Islet of Langerhans (tissue), 1 donor: ENCODE measurements at regions not wholly inside any gene's neighbourhood (a gene's known extent, or its start where the extent isn't known, plus 50 kb on each side); places are given as distances from the start of the nearest gene placed in this dataset.

Experiments
- FAIRE-seq: peaks from one replicate; lab custom pipeline; 2011; peaks lifted over from hg19 to GRCh38; lab: Jason Lieb, UNC

DNA sequence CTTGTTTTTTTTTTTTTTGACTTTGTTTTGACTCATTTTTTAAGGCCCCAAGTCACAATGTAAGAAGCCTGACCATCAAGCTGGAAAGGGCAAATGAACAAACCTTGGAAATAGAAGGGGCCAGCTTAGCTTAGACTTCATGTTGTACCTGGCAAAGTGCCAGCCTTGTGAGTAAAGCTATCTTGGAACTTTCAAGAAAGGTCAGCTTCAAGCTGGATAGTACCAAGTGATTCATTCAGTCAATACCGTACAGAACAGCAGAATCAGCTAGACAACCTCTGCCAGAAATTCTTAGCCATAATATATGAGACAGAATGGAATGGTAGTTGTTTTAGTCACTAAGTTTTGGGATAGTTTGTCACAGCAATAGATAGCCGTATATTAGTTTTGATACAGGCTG lies 1492.2 kb upstream of the TENM3 start:
- no peak for FAIRE-seq

DNA sequence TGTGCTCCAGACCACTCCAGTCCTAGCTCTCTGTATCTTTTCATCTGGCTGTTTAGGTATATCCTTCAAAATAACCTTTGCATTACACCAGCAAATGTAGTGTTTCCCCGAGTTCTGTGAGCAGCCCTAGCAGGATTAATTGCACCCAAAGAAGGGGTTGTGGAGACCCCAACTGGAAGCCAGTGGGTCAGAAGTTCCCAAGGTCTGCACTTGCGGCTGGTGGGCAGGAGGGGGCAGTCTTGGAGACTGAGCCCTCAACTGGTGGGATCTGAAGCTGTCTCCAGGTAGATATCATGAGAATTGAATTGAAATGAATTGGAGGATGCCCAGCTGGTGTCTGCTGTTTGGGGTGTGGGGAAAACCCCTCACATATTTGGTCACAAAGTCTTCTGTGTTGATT lies 1485.3 kb upstream of the TENM3 start:
- no peak for FAIRE-seq

DNA sequence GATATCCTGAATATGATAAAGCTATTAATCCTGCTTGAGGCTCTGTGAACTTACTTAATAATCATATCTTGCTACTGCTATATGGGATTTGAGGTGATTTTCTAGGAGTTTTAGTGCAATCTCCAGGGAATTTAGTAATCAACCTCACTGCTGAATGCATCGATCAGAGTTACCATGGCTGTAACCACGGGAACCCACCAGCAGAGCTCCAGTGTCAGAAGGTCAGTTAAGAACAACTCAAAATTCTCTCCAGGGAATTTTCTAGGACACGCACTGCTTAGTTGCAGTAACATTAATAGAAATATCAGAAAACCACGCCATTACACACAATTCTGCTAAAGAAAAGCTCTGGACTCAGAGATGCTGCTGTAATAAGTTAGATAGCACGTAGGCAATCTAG lies 1477.2 kb upstream of the TENM3 start:
- no peak for FAIRE-seq

DNA sequence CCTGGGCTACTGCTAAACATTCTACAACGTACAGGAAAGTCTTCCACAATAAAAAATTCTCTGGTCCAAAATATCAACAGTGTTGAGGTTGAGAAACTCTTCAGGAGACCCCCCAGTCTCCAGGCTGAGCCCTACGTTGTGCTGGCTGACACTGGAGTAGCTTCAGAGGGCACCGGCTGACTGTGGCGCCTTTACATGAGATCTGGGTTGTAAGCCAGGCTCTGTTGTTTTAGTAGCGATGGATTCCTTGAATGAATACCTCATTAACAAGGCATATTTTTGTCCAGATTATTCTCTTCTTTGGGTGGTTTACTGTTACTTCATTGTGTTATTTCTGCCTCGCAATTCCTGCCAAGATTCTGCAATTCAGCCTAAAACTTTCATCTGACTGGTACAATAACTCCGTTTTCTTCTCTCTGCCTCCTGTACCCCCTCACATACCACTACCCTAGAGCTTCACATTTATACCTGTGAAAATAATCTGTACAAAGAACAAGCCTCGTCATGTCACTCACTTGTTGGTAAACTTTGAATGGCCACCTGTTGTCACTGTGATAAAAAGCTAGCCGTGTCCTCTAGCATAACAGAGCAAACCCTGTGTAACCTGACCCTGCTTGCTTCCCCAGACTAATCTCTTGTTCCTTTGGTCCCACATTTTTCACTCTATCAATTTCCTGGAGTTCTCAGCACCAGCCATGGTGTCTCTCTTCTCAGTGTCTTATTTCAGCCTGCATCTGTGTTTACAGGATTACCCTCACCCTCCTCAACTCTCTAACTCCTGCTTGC lies 1476.1 kb upstream of the TENM3 start:
- no peak for FAIRE-seq

DNA sequence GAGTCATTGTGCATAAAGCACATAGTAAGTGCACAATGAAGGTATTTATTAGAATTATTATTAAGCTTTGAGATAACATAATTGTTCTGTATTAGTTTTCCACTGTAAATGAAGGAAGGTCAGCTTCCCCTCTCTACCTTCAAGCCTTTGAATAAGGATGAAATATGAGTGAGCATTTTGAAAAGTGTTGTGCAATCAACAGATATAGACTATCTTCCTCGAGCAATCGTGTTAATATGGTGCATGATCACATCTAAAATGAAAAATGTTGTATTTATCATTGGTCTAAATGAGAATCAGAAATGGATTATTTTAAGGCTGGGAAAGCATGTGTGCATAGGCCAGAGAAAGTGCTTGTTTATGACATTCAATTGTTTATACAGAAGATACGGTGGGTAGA lies 1474.6 kb upstream of the TENM3 start:
- no peak for FAIRE-seq

DNA sequence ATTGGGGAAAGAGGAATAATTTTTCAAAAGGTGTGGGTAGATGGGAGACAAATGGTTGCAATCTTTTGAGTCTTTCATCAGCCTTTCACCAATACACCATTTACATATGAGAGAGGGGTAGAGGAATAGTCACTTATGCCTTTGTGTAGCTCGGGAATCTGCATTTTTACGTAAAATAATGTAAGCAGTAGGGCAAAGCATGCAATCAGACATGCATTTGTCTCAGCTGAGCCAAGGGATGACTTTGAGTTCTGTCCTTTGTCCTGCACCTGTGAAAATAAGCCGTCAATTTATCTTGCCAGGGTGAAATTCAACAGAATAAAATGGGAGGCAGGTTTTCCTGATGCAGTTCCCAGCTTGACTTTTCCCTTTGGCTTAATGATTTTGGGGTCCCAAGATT lies 1473.4 kb upstream of the TENM3 start:
- FAIRE-seq, result no peak

DNA sequence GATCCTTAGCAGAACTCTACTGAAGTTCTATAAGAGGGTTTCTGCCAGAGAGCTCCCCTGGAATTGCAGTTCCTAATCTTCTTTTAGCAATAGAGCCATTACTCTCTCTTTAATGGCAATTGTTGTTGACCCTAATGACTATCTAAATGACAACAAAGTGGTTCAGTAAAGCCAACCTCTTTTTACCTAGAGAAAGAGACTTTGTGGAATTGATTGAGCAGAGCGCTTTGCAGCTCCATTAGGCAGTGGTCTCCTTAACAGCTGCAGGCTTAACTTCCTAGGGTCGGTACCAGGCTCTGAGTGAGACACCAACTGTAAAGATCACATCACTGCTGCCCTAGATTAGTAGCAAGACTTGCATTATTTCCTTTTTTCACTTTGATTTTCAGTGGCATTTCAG lies 1472.9 kb upstream of the TENM3 start:
- no peak for FAIRE-seq

DNA sequence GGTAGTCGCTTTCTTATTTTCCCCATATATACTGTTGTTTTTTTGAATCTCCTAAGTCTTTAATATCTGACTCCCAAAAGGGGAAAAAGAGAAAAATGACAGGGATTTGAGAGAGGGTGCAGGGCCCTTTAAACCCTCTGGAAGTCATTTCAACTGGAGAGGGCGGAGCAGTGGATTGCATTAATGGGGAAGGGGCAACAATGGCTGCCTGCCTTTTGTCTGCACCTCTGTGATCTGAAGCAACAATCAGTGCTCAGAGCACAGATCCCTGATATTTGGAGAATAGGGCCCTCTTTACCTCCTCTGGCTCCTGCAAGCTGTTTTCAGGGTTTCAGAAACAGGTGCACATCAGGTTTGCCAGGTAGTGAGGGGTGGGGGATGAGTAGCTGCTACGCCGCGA lies 1458.3 kb upstream of the TENM3 start:
- FAIRE-seq, result no peak

DNA sequence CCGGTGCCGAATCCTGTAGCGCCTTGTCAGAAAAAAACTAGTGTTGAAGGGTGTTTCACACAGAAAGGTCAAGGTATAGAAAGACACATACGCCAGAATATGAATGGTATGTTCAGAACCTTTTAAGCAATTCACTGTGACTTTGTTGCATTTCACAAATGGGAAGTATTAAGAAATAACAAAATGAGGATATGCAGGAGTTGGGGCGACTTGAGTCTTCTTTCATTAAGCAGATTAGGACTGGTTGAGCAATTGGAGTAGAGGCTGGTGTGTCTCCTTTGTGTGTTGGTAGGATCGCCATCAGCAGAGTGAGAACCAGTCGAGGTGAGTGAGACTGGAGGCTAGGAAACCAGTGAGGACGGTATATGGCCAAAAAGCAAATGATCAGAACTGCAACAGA lies 1454.5 kb upstream of the TENM3 start:
- no peak for FAIRE-seq

DNA sequence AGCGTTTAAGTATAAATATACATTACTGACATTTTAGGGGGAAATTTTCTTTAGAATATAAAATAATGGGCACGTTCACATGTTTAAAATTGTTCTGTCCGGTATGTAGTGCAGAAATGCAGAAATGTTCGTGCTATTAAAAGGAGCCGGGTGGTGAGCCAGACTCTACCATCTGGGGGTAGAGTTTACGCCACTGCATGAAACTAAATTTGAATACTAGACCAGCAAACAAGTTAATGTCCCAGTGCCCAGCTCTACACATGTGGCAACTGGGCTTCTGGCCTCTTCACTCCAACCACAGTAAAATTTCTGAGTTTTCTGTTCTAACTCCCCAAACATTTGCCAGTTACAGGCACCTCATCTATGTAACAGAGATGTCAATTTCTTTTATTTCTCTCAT lies 1453.3 kb upstream of the TENM3 start:
- no peak for FAIRE-seq

DNA sequence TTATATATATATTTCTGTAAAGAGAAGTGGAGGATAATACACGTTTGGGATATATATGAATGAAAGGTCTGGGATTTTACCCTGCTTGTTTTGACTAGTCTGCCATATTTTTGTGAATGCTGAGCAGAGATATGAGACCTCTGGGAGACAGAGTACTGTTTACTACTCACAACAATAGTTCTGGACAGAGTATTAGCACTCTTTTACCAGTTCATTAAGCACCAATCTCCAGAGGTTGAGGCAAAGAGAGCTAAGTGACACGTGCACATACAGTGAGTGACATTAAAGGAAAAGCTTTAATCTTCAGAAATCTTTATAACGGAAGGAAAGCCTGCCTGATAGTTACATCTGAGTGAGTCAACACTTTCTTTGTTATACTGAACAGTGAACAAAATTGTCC lies 1452.7 kb upstream of the TENM3 start:
- no peak for FAIRE-seq

DNA sequence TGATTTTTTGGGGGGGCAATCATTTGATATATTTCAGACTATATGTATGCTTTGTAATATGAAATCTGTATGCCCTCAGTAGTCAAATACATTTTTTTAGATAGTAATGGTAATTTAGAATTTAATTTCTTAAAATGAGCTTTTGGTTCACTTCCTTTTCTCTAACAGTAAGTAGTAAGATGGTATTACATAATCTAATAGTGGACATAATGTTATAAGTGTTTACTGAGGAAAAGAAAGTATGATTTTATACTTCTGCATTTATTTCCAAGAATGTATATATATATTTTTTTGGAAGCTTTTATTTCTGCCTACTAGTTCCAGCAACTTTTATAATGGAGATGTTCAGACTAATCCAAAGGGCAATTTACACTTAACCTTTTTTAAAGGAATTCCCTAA lies 1450.7 kb upstream of the TENM3 start:
- FAIRE-seq, result no peak

DNA sequence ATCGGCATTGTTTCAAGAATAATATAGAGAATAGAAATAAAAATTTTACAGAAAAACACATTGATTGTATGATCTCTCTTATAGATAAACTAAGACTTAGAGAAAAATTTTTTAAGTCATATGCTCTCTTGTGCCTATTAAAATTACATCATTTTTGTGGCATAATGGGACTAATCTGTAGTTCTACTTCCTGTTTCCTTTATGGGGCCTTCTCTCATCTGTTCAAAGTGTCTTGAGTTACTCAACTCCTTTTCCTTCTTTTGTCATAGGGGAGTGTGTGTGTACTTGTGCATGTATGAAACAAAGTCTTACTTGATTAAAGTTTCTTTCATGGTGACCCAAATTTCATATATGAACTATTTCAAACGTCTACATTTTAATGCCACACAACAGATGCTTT lies 1448.9 kb upstream of the TENM3 start:
- no peak for FAIRE-seq

DNA sequence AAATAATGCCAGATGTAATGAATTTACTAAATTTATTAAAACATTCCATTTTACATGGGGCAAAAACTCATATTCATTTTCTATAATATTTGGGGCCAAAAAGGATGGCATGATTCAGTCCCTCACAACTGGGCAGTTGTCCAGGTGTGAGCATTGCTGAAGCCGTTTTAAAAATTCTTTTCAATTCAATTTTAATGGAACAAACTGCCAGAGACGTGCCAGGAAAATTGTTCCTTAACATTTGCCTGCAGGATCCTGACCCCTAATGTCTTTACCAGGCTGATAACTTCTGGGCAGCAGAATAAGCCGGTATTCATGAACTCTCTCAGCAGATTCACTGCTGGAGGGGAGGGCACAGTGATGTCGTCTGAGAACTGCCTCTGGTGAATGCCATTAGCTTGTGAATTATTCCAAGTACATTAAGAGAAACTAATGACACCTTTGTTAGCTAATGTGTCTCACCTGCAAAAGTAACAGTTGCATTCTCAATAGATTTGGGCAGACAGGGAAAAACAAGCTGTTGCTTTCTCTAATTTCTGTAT lies 1445.1 kb upstream of the TENM3 start:
- no peak for FAIRE-seq

DNA sequence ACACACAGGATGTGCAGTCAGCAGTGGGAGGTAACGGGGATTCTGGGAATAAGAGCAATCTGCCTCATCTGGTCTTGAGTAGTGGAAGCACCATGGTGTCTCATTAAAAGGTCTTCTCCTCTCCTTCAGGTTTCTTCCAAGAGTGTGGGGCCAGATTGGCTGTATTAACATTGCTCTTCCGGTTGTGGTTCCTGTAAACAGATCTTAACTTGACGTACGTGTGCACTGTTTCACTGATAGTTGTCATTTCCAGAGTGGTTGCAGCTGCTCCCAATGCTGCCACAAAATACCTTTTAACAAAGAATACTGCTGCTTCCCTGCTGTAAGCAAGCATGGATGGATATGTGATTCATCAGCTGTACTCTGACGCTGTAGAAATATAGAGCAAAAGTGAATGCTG lies 1443.4 kb upstream of the TENM3 start:
- no peak for FAIRE-seq

DNA sequence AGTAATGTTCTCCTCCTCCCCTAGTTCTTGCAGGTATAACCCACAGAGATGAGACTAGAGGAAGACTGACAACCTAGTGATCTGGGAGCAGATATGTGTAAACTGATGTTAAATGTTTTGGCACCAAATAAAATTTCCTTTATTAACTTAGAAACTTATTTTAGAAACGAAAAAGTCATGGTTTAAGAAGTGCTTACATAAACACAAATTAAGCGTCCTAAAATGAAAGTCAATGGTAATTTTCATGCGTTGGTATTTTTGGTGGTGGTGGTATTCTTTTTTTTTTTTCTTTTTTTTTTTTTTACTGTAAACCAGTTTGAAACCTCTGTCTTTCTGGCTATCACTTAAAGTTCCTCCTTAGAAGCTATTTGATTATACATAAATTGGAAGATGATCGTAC lies 1438.1 kb upstream of the TENM3 start:
- FAIRE-seq, result no peak

DNA sequence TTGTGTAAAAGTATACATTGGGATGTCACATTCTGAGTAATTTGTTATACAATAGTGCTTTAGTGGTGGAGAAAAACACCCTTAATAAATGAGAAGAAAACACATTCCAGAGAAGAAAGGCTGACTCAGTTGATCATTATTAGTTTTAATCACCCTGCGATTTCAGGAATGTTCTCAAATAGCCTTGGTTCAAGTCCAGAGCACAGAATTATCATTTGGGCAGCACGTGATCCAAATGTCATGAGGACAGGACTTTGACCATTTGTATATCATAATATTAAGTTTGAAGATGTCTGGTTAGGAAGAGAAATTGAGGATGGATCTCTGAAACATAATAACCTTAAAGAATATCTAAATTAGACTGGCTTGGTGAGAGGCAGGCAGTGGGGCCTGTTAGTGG lies 1434.3 kb upstream of the TENM3 start:
- FAIRE-seq, result no peak

DNA sequence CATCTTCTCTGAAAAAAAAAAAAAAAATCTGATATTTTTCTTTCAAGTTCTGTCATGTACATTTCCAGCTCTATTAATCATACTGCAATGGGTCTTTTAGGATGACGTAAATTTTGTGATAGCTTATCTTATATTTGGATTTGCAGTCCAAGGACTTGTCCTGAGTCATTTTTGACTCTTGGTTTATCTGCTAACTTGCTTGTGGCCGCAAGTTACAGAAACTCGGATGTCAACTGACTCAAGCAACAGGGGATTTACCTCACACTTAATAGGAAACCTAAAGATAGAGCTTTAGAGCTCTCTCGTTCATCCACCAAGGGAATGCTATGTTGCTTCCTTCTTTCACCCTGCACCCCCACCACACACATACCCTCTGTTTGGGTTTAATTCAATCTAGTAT lies 1433.8 kb upstream of the TENM3 start:
- no peak for FAIRE-seq

DNA sequence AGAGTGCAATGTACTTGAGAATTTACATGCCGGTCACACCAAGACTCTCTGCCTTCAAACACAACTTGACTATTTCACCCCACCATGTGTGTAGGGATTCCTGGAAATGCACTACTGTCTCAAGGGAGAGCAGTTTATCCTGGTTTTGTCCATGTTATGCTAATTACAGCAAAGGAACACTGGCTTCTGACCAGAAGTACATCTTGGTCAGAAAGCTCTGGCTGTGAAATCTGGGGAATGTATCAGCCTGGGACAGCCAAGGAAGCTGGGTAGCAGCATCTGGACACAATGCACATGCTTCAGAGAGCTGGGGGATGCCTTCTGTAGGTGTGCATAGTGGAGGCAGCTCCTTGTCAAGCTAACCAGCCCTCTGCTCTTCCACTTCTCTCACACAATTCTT lies 1432.6 kb upstream of the TENM3 start:
- no peak for FAIRE-seq

DNA sequence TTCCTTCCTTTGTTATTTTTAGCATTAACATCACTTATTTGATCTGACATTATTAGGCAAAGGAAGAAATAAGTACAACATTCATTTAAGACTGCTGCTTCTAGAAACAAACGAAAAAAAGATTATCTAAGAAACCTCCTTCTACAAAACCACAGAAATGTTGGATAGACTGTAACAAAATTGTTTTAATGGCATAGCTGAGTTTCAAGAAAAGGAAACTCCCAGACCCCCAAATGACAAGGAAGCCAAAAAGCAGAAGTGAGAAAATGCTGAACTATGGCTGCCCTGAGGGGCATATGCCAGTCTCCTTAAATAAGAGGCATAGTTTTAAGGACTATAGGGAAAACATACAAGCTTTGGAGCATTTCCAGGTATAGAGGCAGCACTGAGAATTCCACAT lies 1431.6 kb upstream of the TENM3 start:
- no peak for FAIRE-seq

DNA sequence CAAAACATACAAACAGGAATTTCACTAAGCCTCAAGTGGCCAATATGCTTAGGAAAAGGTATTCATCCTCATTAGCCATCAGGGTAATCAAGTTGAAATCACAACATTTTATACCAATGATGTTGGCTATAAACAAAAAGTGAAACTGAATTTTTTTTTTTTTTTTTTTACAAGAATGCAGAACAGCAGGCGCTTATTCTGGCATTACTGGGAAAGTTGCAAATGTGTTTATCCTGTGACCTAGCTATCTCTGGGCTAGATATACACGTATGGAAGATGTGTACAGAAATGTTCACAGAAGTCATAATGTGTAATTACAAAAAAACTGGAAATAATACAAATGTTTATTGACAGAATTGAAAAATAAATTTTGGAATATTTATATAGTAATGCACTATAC lies 1430.4 kb upstream of the TENM3 start:
- no peak for FAIRE-seq

DNA sequence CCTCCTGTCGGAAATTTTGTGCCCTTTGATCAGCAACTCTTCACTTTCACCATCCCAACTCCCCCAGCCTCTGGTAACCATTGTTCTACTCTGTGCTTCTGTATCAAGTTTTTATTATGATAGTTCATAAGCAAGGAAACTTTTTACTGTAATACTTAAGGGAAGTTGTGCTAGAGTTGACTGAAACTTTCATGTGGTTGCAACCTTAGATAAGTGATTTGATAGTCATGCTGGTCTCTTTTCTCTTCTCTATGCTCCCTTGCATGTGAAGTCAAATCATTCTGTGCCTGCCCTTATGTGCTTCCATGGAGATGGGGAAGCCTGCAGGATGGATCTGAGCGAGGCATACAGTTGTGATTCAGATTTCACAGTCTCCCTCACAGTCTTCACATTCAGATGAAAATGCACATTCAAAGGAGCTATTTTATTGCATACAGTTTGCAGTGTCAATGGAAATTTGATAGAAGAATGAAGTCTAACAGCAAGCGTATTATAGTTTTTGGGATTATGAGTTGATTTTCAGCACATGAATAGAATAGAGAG lies 1428.3 kb upstream of the TENM3 start:
- no peak for FAIRE-seq

DNA sequence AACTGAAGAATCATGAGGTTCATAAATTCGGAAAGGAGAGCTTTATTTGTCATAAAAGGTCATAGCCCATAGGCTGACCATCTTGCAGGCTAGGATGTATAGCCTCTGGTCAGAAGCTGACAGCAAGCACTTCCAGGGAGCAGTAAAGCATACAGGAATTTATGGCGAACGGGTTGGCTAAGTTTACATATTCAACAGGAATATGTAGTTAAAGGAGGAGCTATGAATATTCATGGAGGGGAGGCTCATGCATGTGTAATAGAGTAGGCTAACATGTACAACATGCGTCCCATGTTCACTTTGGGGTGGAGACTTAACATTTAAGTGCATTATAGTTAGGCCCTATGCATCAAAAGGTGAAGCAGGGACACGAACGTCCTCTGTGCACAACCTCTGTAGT lies 1425.7 kb upstream of the TENM3 start:
- FAIRE-seq, result no peak

DNA sequence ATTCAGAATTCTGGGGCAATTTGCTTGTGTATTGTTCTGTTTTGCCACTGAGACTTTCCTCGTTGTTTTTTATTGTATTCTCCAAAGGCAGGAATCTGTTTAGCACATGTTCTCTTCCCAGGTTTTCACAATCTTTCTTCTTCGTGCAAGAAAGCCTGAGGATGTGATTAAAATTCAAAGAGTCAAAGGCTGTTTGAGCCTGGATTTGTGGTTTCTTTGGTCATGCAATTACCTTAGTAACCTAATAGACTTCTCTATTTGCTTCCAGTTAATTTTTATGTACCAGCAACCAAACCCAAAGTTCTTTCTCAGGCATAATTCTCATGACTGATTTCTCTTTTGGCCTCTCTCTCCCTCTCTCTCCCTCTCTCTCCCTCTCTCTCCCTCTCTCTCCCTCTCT lies 1420.1 kb upstream of the TENM3 start:
- no peak for FAIRE-seq
